CD14-positive monocyte (primary cell): ENCODE measurements at regions not wholly inside any gene's neighbourhood (a gene's known extent, or its start where the extent isn't known, plus 50 kb on each side); places are given as distances from the start of the nearest gene placed in this dataset.

Experiments
- DNase-seq, 3 donors: peaks; one replicate each; pipeline ENCODE4 v3.0.0-alpha.2; 2011 to 2022
- H2AFZ ChIP-seq: 2 replicates; pipeline ENCODE4 v1.6.0; 2012; ENCODE audit warnings: mild to moderate bottlenecking, low read depth, low read length, inconsistent platforms; ENCODE audit not compliant: insufficient read depth, poor library complexity, severe bottlenecking
- H3K27ac ChIP-seq, 2 donors: 1 replicate in 1 of 2; 2 replicates in 1 of 2; pipeline ENCODE4 v1.5.1; 2012 to 2013; ENCODE audit warnings: low read length in 2 of 2, control low read depth in 1 of 2, inconsistent platforms in 1 of 2, low read depth in 1 of 2, mild to moderate bottlenecking in 1 of 2
- H3K27me3 ChIP-seq, 2 donors: one replicate each; pipeline versions ENCODE4 v1.6.0 to v1.6.1; 2011 to 2013; ENCODE audit warnings: low read length in 2 of 2; ENCODE audit not compliant: control insufficient read depth in 2 of 2, insufficient read depth in 2 of 2
- H3K36me3 ChIP-seq, 2 donors: replicated peaks in 1 of 2; 1 replicate in 1 of 2; 2 replicates in 1 of 2; pipeline versions ENCODE4 v1.5.1 to v1.6.1; 2012 to 2013; ENCODE audit warnings: low read length in 2 of 2, control low read depth in 1 of 2, inconsistent platforms in 1 of 2, mild to moderate bottlenecking in 1 of 2; ENCODE audit not compliant: insufficient read depth in 2 of 2, control insufficient read depth in 1 of 2
- H3K4me1 ChIP-seq, 2 donors: 1 replicate in 1 of 2; 2 replicates in 1 of 2; pipeline versions ENCODE4 v1.5.1 to v1.6.1; 2012 to 2013; ENCODE audit warnings: low read length in 2 of 2, control low read depth in 1 of 2, inconsistent platforms in 1 of 2, mild to moderate bottlenecking in 1 of 2, moderate library complexity in 1 of 2; ENCODE audit not compliant: insufficient read depth in 2 of 2, control insufficient read depth in 1 of 2
- H3K4me2 ChIP-seq: replicated peaks from 2 replicates; pipeline ENCODE3; 2012; ENCODE audit warnings: low read length, moderate library complexity, mild to moderate bottlenecking; ENCODE audit not compliant: poor library complexity, severe bottlenecking; ENCODE audit errors: extremely low read depth
- H3K4me3 ChIP-seq, 3 experiments: fragments of 200-600 bp in 1 of 3; sonication (generic) in 1 of 3; replicated peaks in 1 of 3; 1 replicate in 2 of 3; 2 replicates in 1 of 3; pipeline ENCODE4 v1.5.1; 2011 to 2013; ENCODE audit warnings: low read length in 3 of 3, mild to moderate bottlenecking in 3 of 3, control low read depth in 2 of 3, low read depth in 2 of 3, inconsistent platforms in 1 of 3, moderate library complexity in 1 of 3
- H3K79me2 ChIP-seq: 2 replicates; pipeline ENCODE4 v1.6.0; 2012; ENCODE audit warnings: mild to moderate bottlenecking, control low read depth, inconsistent platforms, low read length, moderate library complexity; ENCODE audit not compliant: insufficient read depth
- H3K9ac ChIP-seq: 2 replicates; pipeline ENCODE4 v1.6.0; 2017; ENCODE audit warnings: low read length, mild to moderate bottlenecking; ENCODE audit not compliant: insufficient read depth, poor library complexity, severe bottlenecking
- H3K9me3 ChIP-seq, 2 donors: replicated peaks in 1 of 2; 1 replicate in 1 of 2; 2 replicates in 1 of 2; pipeline versions ENCODE4 v1.5.1 to v1.6.1; 2012 to 2013; ENCODE audit warnings: low read length in 2 of 2, control low read depth in 1 of 2; ENCODE audit not compliant: control insufficient read depth in 1 of 2, insufficient read depth in 1 of 2
- H4K20me1 ChIP-seq: 2 replicates; pipeline ENCODE4 v1.6.0; 2012; ENCODE audit warnings: mild to moderate bottlenecking, low read length, control low read depth, moderate library complexity; ENCODE audit not compliant: insufficient read depth
- H3K27ac Mint-ChIP-seq, 7 donors: one replicate each; pipeline ENCODE4 v1.8.0; 2020; ENCODE audit warnings: mild to moderate bottlenecking in 7 of 7, mixed read lengths in 7 of 7, moderate library complexity in 6 of 7, inconsistent platforms in 2 of 7
- H3K27me3 Mint-ChIP-seq, 3 donors: one replicate each; pipeline ENCODE4 v1.8.0; 2021 to 2022; ENCODE audit warnings: low read depth in 3 of 3, mild to moderate bottlenecking in 3 of 3, mixed read lengths in 3 of 3, moderate library complexity in 3 of 3, inconsistent platforms in 1 of 3
- H3K36me3 Mint-ChIP-seq, 2 donors: one replicate each; pipeline ENCODE4 v1.8.0; 2020; ENCODE audit warnings: mixed read lengths in 2 of 2, inconsistent platforms in 1 of 2, mild to moderate bottlenecking in 1 of 2
- H3K4me1 Mint-ChIP-seq: one replicate; pipeline ENCODE4 v1.8.0; 2020; ENCODE audit warnings: mild to moderate bottlenecking, mixed read lengths
- H3K4me3 Mint-ChIP-seq, 2 donors: one replicate each; pipeline ENCODE4 v1.8.0; 2020; ENCODE audit warnings: mild to moderate bottlenecking in 2 of 2, mixed read lengths in 2 of 2, moderate library complexity in 1 of 2
- H3K9me3 Mint-ChIP-seq, 7 donors: one replicate each; pipeline ENCODE4 v1.8.0; 2020 to 2022; ENCODE audit warnings: mixed read lengths in 7 of 7, mild to moderate bottlenecking in 6 of 7, moderate library complexity in 6 of 7, inconsistent platforms in 2 of 7
- CTCF ChIP-seq: fragments of 200-600 bp; IDR thresholded peaks from one replicate; pipeline ENCODE4 v1.8.0; 2022; ENCODE audit warnings: antibody characterized with exemption, mild to moderate bottlenecking
- WGBS: methylation state at CpG from one replicate; pipeline ENCODE4 v1.1.5; 2013; ENCODE audit warnings: missing lambda C conversion rate; ENCODE audit not compliant: insufficient coverage; 5-methylcytosine and 5-hydroxymethylcytosine counted together
- intact Hi-C, 2 donors: fragments of 100-400 bp; cut with micrococcal nuclease; formaldehyde crosslinking; loops; one replicate each; pipeline versions ENCODE4 v1.15.0 to v1.15.1; 2023

GRCh38 chr5:162209005-162209605, 141.5 kb downstream of the GABRG2 start:
- Histone ChIP-seq H2AFZ (no peak overlapping the region), H3K36me3 (no peaks in the 10 kb centered on the region), H3K9ac (no peak overlapping the region), H3K79me2 (no peaks in the 10 kb centered on the region), H3K9me3 (no peaks in the 10 kb centered on the region), H3K27ac (no peak overlapping the region), H3K4me2 (no peak overlapping the region), H3K4me1 (no peaks in the 10 kb centered on the region), H3K27me3 (no peaks in the 10 kb centered on the region), H4K20me1 (no peaks in the 10 kb centered on the region), H3K4me3 (no peak overlapping the region)
- WGBS = 21% methylated on average over 4 of the region's 5 CpGs
- Mint-ChIP-seq H3K36me3 (no peaks in the 10 kb centered on the region), H3K9me3 (no peaks in the 10 kb centered on the region), H3K4me3 (no peak overlapping the region), H3K4me1 (no peaks in the 10 kb centered on the region), H3K27ac (no peak overlapping the region), H3K27me3 (peaks cover 0 to 6% (median 3%) of the 10 kb centered on the region in 3 donors)
- intact Hi-C loops = no loop called here
- no peak for TF ChIP-seq CTCF
- peak; percentile 1 to 35 (median 4) for DNase-seq

- Histone ChIP-seq H2AFZ (no peak overlapping the region), H3K27ac (no peak overlapping the region), H3K9me3 (no peaks in the 10 kb centered on the region), H3K4me2 (no peak overlapping the region), H3K9ac (no peak overlapping the region), H4K20me1 (no peaks in the 10 kb centered on the region), H3K36me3 (no peaks in the 10 kb centered on the region), H3K4me3 (no peak overlapping the region), H3K27me3 (no peaks in the 10 kb centered on the region), H3K4me1 (no peaks in the 10 kb centered on the region), H3K79me2 (no peaks in the 10 kb centered on the region)
- H3K4me1 Mint-ChIP-seq = no peaks in the 10 kb centered on the region
- DNase-seq = no peak
- peaks cover 0 to 4% (median under 1%) of the 10 kb centered on the region in 7 donors for H3K9me3 Mint-ChIP-seq
- H3K27ac Mint-ChIP-seq = no peak overlapping the region
- H3K27me3 Mint-ChIP-seq = peaks cover 0 to 6% (median 0%) of the 10 kb centered on the region in 3 donors
- intact Hi-C loops = no loop called here
- no CpG with 5 or more reads among the region's 2 CpGs for WGBS
- H3K4me3 Mint-ChIP-seq = no peak overlapping the region
- TF ChIP-seq CTCF = no peak
- no peaks in the 10 kb centered on the region for H3K36me3 Mint-ChIP-seq
These were observed 147.0 kb downstream of the GABRG2 start for GRCh38 chr5:162214551-162214950.
